HG03045 (cell line): ENCODE measurements at regions not wholly inside any gene's neighbourhood (a gene's known extent, or its start where the extent isn't known, plus 50 kb on each side); places are given as distances from the start of the nearest gene placed in this dataset.
"Not testable (repeated sequence)": the region's sequence is repeated elsewhere in the genome, so short reads cannot be mapped to it uniquely, and the experiment has no call there.

ENCODE experiments used
- ATAC-seq: cut with Tn5 transposase; IDR thresholded peaks from one replicate; pipeline ENCODE4 v1.9.1; 2021; ENCODE audit warnings: mild to moderate bottlenecking, moderate library complexity; ENCODE audit not compliant: unreplicated experiment

- no peak for ATAC-seq
Observed at GRCh38 chr2:117170897-117171296, 643.6 kb upstream of the DDX18 start.

- ATAC-seq, result no peak
Observed at GRCh38 chr2:117179405-117179804, 635.1 kb upstream of the DDX18 start.

- ATAC-seq, result no peak
Observed at GRCh38 chr2:117190856-117191559, 623.5 kb upstream of the DDX18 start.

- no peak for ATAC-seq
Observed at GRCh38 chr2:117195381-117195780, 619.1 kb upstream of the DDX18 start.

GRCh38 chr2:117199511-117199910 is 615.0 kb upstream of the DDX18 start:
- ATAC-seq, result no peak

GRCh38 chr2:117212562-117212961 is 601.9 kb upstream of the DDX18 start:
- ATAC-seq, result no peak

- no peak for ATAC-seq
Observed at GRCh38 chr2:117217145-117217544, 597.3 kb upstream of the DDX18 start.

GRCh38 chr2:117222809-117223208 is 591.7 kb upstream of the DDX18 start:
- ATAC-seq, result no peak

GRCh38 chr2:117232305-117232704 is 582.2 kb upstream of the DDX18 start:
- no peak for ATAC-seq

GRCh38 chr2:117257362-117257761 is 557.1 kb upstream of the DDX18 start:
- no peak for ATAC-seq

- ATAC-seq, result no peak
Observed at GRCh38 chr2:117269574-117269973, 544.9 kb upstream of the DDX18 start.

- no peak for ATAC-seq
Observed at GRCh38 chr2:117271631-117272030, 542.9 kb upstream of the DDX18 start.

- ATAC-seq, result no peak
Observed at GRCh38 chr2:117273009-117273671, 541.4 kb upstream of the DDX18 start.

- no peak for ATAC-seq
Observed at GRCh38 chr2:117293012-117293411, 521.5 kb upstream of the DDX18 start.

- no peak for ATAC-seq
Observed at GRCh38 chr2:117299451-117299850, 515.0 kb upstream of the DDX18 start.

- ATAC-seq, result no peak
Observed at GRCh38 chr2:117308861-117309770, 505.4 kb upstream of the DDX18 start.

GRCh38 chr2:117321816-117322215 is 492.7 kb upstream of the DDX18 start:
- no peak for ATAC-seq

GRCh38 chr2:117323331-117323730 is 491.2 kb upstream of the DDX18 start:
- ATAC-seq, result no peak

- no peak for ATAC-seq
Observed at GRCh38 chr2:117330641-117331040, 483.9 kb upstream of the DDX18 start.

GRCh38 chr2:117335967-117336366 is 478.5 kb upstream of the DDX18 start:
- ATAC-seq, result no peak

GRCh38 chr2:117336496-117336895 is 478.0 kb upstream of the DDX18 start:
- ATAC-seq, result no peak

GRCh38 chr2:117337981-117338380 is 476.5 kb upstream of the DDX18 start:
- not testable (repeated sequence) for ATAC-seq
